ENCODE measurements at regions not wholly inside any gene's neighbourhood (a gene's known extent, or its start where the extent isn't known, plus 50 kb on each side); places are given as distances from the start of the nearest gene placed in this dataset.

DNA sequence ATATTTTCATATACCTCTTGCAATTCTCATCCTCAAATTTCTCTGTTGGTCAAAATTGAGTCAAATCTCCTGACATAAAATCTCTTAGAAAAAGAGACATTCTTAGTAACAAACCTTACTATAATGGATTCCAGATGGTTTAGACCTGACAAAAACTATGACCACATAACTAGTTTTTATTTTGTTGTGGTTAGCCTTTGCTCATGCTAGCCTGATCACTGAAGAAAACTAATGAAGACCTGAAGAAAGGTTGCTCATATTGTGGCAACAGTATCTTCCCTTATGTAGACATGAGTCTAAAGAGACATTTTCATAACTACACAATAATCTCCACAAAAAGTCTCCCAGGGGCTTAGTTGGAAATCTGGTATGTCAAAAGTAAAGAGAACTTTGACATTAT is 274.1 kb upstream of the TMEM161B start:
- TF ChIP-seq ETV6 (conservative IDR thresholded peaks at IDR 0.05 in 1 of 2, IDR thresholded peaks at IDR 0.05 in 1 of 2; ENCODE audit: borderline replicate concordance in 1 of 2, low read depth in 1 of 2) (no peak), ASH2L (IDR thresholded peaks at IDR 0.05; ENCODE audit: borderline replicate concordance, low read depth) (no peak), CREM (IDR thresholded peaks at IDR 0.05; ENCODE audit: low read depth) (no peak), STAT3 (IDR thresholded peaks at IDR 0.05; ENCODE audit: low read depth, low read length) (no peak), BRCA1 (IDR thresholded peaks at IDR 0.05; ENCODE audit: low read depth, low read length) (no peak), POLR2AphosphoS5 (IDR thresholded peaks at IDR 0.05; ENCODE audit: low read length) (no peak), CBX5 (IDR thresholded peaks at IDR 0.05; ENCODE audit: low read depth) (no peak)
- TF ChIP-seq, protein P1, sequence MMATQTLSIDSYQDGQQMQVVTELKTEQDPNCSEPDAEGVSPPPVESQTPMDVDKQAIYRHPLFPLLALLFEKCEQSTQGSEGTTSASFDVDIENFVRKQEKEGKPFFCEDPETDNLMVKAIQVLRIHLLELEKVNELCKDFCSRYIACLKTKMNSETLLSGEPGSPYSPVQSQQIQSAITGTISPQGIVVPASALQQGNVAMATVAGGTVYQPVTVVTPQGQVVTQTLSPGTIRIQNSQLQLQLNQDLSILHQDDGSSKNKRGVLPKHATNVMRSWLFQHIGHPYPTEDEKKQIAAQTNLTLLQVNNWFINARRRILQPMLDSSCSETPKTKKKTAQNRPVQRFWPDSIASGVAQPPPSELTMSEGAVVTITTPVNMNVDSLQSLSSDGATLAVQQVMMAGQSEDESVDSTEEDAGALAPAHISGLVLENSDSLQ (IDR thresholded peaks at IDR 0.05), result no peak
- TF ChIP-seq, protein P2, sequence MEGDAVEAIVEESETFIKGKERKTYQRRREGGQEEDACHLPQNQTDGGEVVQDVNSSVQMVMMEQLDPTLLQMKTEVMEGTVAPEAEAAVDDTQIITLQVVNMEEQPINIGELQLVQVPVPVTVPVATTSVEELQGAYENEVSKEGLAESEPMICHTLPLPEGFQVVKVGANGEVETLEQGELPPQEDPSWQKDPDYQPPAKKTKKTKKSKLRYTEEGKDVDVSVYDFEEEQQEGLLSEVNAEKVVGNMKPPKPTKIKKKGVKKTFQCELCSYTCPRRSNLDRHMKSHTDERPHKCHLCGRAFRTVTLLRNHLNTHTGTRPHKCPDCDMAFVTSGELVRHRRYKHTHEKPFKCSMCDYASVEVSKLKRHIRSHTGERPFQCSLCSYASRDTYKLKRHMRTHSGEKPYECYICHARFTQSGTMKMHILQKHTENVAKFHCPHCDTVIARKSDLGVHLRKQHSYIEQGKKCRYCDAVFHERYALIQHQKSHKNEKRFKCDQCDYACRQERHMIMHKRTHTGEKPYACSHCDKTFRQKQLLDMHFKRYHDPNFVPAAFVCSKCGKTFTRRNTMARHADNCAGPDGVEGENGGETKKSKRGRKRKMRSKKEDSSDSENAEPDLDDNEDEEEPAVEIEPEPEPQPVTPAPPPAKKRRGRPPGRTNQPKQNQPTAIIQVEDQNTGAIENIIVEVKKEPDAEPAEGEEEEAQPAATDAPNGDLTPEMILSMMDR (IDR thresholded peaks at IDR 0.05 in 2 of 3, conservative IDR thresholded peaks at IDR 0.05 in 1 of 3; ENCODE audit: control insufficient read depth in 2 of 3, extremely low read depth in 1 of 3, insufficient read depth in 1 of 3, low read depth in 3 of 3, low read length in 3 of 3), result no peak

All from GM12878 (cell line).